LNCaP clone FGC (cell line): ENCODE measurements at regions not wholly inside any gene's neighbourhood (a gene's known extent, or its start where the extent isn't known, plus 50 kb on each side); places are given as distances from the start of the nearest gene placed in this dataset.

Experiments
- DNase-seq: peaks from one replicate; pipeline ENCODE4 v3.0.0-alpha.2; 2011; ENCODE audit warnings: low read depth
- H3K4me3 ChIP-seq: 2 replicates; pipeline ENCODE4 v1.5.1; 2011; ENCODE audit warnings: mild to moderate bottlenecking, low read depth, low read length, control low read depth
- CTCF ChIP-seq: IDR thresholded peaks from 2 replicates; pipeline ENCODE4 v1.5.1; 2012; ENCODE audit warnings: mild to moderate bottlenecking; ENCODE audit not compliant: control insufficient read depth, insufficient read depth; ENCODE audit errors: extremely low read depth

DNA sequence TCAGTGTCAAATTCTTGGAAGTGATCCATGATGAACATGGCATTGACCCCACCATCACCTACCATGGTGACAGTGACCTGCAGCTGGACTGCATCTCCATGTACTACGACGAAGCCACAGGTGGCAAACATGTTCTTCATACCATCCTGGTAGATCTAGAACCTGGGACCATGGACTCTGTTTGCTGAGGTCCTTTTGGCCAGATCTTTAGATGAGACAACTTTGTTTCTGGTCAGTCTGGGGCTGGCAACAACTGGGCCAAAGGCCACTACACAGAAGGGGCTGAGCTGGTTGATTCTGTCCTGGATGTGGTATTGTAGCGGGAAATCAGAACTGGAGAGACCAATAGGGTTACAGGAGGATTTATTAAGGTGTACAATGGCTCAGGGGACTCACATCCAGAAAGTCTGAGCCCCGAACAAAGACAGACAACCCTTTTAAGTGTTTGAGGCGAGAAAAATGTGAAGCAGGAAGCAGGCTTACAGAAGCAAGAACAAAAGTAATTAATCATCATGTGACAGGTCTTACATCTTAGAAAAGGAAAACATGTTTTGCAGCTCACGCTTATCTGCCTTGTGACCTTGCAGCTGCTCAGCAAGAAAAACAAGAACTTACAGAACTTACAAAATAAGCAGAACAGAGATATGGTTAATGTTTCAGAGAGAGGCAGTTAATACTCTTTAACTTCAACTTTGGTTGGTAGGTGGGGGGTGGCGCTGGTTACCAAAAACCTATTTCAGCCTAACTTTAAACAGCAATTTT lies 58.8 kb upstream of the MOCS1 start:
- DNase-seq, result no peak
- no peak overlapping the region for H3K4me3 ChIP-seq
- TF ChIP-seq CTCF, result no peak
